Motor neuron (in vitro differentiated cells): ENCODE measurements at regions not wholly inside any gene's neighbourhood (a gene's known extent, or its start where the extent isn't known, plus 50 kb on each side); places are given as distances from the start of the nearest gene placed in this dataset.

ENCODE experiments used
- ATAC-seq, 8 experiments: fragments of 200-7000 bp; cut with Tn5 transposase; replicated peaks in 6 of 8; 2 replicates each; pipeline ENCODE4 v1.8.0; 2021; ENCODE audit warnings: mild to moderate bottlenecking in 8 of 8, moderate library complexity in 8 of 8
- H3K27ac ChIP-seq, 2 donors: fragments of 250-450 bp; sonication (Bioruptor Pico); 2 replicates each; pipeline ENCODE4 v1.9.0; 2021; ENCODE audit warnings: antibody characterized with exemption in 2 of 2, mild to moderate bottlenecking in 2 of 2, moderate library complexity in 1 of 2
- H3K4me1 ChIP-seq, 2 donors: fragments of 250-450 bp; sonication (Bioruptor Pico); replicated peaks in 1 of 2; 2 replicates each; pipeline ENCODE4 v1.6.1; 2021; ENCODE audit warnings: antibody characterized with exemption in 2 of 2, mild to moderate bottlenecking in 2 of 2, moderate library complexity in 1 of 2
- H3K4me3 ChIP-seq, 5 donors: fragments of 250-450 bp; sonication (Bioruptor Pico); 2 replicates each; pipeline ENCODE4 v1.9.0; 2021; ENCODE audit warnings: antibody characterized with exemption in 5 of 5, mild to moderate bottlenecking in 5 of 5, moderate library complexity in 4 of 5
- WGBS, 10 experiments: fragments of 450-650 bp; shearing (Covaris generic); methylation state at CpG; one replicate each; pipeline ENCODE4 v1.0.0; 2022; 5-methylcytosine and 5-hydroxymethylcytosine counted together
- in situ Hi-C, 9 experiments: fragments of 400-800 bp; cut with MboI; loops; one replicate each; pipeline ENCODE4 v1.15.0; 2021; ENCODE audit warnings: low sequenced_read_pairs in 9 of 9, low pct_unique_long_range_greater_than_20kb in 2 of 9; ENCODE audit not compliant: unreplicated experiment in 9 of 9

DNA sequence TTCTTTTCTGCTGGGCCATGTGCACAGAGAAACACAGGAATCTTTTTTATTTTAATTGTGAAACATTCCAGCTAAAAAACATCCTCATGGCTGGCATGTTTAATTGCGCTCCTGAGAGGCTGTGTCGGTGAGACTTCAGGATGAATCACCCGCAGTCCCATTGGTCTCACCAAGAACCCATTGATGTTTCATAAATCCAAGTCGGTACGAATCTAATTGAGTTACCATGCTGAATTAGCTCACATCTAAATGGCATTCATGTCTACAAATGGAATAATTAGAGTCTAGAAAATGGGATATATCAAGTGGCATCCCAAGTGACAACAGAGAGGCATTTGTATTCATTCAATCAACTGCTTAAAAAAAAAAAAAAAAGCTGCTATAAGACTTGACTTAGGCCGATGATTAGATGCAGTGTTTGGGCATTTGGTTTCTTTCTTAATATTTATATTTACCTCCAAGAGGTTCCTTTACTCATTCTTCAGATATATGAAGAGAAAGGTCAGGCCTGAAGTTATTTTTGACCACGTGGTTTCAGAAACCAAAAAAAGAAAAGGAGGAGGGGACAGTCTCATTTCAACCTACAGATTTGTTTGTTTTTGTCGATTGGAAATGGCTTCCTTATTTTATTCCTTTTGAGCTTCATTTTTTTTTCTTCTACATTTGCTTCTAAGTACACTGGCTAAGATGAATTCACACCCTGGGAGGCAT lies 79.1 kb upstream of the FOXB1 start:
- peaks cover 0 to 13% of the 10 kb centered on the region in 2 donors for H3K4me1 ChIP-seq
- in situ Hi-C loops, result loop anchor here in 1 of 9 experiments (25.0 kb wide), 1 partner anchor 387 kb away; no protein-coding TSS in a partner anchor
- ATAC-seq, result peak in 4 of 8 experiments; percentile 34 to 79 (median 60)

DNA sequence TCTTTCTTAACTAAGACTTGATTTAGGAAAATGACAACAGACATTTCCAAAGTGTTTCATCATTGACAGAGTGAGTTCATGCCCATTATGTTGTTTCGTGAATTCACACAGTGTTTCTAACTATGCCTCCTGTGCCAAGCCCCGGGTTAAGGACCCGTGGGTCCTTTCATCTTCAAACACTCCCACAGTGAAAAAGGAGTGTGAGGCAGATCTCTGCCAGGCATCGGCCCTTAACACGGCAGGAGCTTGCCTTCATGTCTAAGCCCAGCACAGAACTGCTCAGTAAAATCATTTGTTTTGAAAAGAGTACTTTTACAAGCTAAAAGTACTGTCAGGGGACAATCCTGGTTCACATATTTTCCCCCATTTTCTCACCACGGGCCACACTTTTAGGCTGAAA lies 80.0 kb upstream of the FOXB1 start:
- in situ Hi-C loops, result loop anchor here in 1 of 9 experiments (25.0 kb wide), 1 partner anchor 388 kb away; no protein-coding TSS in a partner anchor
- Histone ChIP-seq H3K4me3 (no peak overlapping the region), H3K4me1 (peaks cover 3 to 20% of the 10 kb centered on the region in 2 donors), H3K27ac (no peak overlapping the region)
- no peak for ATAC-seq
- 0 to 90% (median 61%) methylated on average over 1 to 6 of the region's 6 CpGs for WGBS, 10 experiments

More for the DNA sequence above, 79.1 kb upstream of the FOXB1 start:
- no peak overlapping the region for H3K27ac ChIP-seq
- H3K4me3 ChIP-seq, result no peak overlapping the region
- 25 to 100% (median 64%) methylated on average over 2 to 7 of the region's 8 CpGs; no CpG with 5 or more reads in 1 of the 10 experiments for WGBS, 10 experiments

DNA sequence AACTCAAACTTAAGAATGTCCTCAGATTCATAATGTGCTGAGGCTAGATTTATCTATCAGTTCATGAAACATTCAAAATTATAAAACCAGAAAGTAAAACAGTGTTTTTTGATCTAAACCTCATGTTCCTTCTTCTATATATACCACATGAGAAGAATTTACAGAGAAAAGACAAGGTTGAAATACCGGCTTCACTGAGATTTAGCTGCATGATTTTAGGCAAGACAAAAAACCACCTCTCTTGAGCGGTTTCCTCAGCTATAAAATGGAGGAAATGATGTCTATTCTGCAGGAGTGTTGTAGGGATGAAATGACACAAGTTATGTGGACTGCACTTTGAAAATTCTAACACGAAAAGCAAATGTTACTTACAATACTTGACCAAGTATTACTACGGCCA lies 80.6 kb upstream of the FOXB1 start:
- H3K27ac ChIP-seq, result no peak overlapping the region
- no peak for ATAC-seq
- H3K4me1 ChIP-seq, result peaks cover 3 to 21% of the 10 kb centered on the region in 2 donors
- H3K4me3 ChIP-seq, result no peak overlapping the region
- WGBS, 10 experiments, result 37 to 100% (median 96%) methylated on average over 1 to 4 of the region's 4 CpGs
- in situ Hi-C loops, result loop anchor here in 1 of 9 experiments (25.0 kb wide), 1 partner anchor 389 kb away; no protein-coding TSS in a partner anchor

DNA sequence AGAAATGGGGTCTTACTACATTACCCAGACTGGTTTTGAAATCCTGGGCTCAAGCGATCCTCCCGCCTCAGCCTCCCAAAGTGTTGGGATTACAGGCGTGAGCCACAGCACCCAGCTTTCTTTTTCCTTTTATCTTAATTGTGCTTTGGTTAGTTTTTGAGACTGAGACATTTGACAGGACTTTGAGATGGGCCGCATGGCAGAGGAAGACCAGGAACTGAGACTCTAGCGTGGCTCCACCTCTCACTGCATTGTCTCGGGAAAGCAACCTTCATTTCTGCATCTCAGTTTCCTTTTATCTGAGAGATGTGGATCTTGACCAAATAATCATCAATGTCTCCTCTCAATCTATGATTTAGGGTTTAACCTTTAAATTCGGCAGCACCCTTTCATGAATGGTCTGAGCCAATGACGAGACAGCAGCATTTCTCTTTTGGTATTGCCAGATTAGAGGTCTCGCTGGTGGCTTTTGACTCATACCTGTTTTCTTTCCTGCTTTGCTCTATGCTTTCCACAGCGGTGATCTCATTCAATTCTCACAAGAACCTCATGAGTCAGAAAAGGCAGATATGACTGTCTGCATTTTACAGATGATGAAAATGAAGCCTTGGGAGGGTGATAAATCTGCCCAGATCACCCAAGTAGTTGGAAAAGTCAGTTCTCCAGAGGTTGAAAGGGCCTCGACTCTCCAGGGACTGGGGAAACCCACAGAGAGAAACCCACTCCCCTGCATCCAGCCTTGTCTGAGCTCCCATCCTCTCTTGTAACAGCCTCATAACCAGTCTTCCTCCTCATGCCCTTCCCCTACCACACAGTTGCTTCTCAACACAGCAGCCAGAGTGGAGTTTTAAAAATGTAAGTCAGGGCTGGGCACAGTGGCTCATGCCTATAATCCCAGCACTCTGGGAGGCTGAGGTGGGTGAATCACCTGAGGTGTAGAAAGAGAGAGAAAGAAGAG lies 84.8 kb upstream of the FOXB1 start:
- in situ Hi-C loops, result loop anchor here in 1 of 9 experiments (25.0 kb wide), 1 partner anchor 393 kb away; no protein-coding TSS in a partner anchor
- WGBS, 10 experiments, result 25 to 98% (median 83%) methylated on average over 3 to 10 of the region's 11 CpGs; no CpG with 5 or more reads in 1 of the 10 experiments
- Histone ChIP-seq H3K27ac (no peak overlapping the region), H3K4me1 (peaks cover 8 to 9% of the 10 kb centered on the region in 2 donors), H3K4me3 (no peak overlapping the region)
- peak in 7 of 8 experiments; percentile 74 to 93 (median 89) for ATAC-seq

DNA sequence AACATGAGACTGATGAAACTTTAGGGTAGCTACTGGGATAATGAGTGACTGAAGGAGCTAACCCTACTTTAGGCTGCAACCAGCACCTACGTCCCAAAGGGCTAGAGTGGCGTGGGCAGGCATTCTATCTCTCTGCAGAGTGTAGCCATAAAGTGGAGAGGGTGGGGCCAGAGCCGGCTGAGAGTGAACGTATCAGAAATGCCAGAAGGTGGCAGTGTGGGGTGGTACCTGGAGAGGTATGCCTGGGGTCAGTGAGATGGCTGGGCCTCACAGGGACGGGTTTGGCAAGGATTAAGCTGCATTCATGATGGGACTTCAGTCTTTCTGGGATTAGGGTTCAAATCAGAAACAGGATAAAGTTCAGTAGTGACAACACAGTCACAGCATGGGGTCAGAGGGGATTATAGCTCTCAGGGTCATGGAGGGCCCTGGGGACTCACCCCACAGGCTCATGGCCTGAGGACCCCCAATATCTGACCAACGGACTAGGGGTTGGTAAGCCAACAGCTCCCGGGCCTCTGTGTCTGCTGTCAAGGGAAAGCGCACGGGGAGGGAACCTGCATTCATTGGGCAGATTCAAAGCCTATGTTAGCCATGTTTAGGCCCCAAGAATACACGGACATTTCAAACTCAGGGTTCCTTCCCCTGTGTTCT lies 86.5 kb upstream of the FOXB1 start:
- ATAC-seq, result peak; percentile 78 to 100 (median 88)
- in situ Hi-C loops, result loop anchor here in 1 of 9 experiments (25.0 kb wide), 1 partner anchor 395 kb away; no protein-coding TSS in a partner anchor
- no peak overlapping the region for H3K4me3 ChIP-seq
- peaks cover 8 to 9% of the 10 kb centered on the region in 2 donors for H3K4me1 ChIP-seq
- H3K27ac ChIP-seq, result no peak overlapping the region
- WGBS, 10 experiments, result 0 to 100% (median 57%) methylated on average over 1 to 6 of the region's 10 CpGs; no CpG with 5 or more reads in 2 of the 10 experiments

DNA sequence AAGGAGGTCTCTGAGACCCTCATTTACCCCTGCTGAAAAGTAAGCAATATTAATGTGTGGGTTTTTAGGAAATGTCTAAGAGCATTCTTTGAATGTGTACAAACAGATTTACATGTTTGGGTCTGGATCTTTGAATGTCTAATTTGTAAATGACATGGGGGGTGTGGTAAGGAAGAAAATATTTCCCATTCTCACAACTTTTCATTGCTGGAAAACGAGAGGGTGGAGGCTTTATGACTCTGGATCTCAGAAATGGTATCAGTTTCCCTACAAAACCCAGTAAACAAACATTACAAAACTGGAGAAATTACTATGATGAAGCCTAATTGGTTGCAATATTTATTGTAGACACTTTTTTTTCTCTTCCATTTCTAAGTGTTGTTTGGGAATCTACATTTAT lies 98.1 kb upstream of the FOXB1 start:
- ATAC-seq, result peak in 3 of 8 experiments; percentile 10 to 76 (median 51)
- Histone ChIP-seq H3K4me1 (peaks cover 0 to 31% of the 10 kb centered on the region in 2 donors), H3K27ac (no peak overlapping the region), H3K4me3 (no peak overlapping the region)
- in situ Hi-C loops, result loop anchor here in 1 of 9 experiments (25.0 kb wide), 1 partner anchor 406 kb away; no protein-coding TSS in a partner anchor
- WGBS, 10 experiments, result 0 to 90% (median 17%) methylated on average over 1 of the region's 1 CpG; no CpG with 5 or more reads in 5 of the 10 experiments

DNA sequence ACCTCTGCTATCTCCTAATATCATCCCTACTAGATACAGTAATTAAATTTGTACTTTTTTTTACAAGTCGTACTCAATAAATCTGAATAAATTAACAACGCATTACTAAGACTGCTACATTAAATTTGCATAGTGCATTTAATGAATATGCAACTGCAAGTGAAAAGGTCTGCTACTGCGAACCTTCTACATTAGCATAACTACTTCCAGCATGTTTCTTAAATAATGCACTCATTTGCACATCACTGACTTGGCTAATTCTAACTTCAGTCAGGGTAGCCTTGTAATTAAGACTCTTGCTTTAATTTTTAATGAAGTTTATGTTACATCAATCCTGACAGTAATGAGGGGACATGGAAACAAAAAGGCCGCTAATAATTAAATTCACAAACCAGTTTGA lies 98.9 kb upstream of the FOXB1 start:
- no peak overlapping the region for H3K27ac ChIP-seq
- in situ Hi-C loops, result loop anchor here in 1 of 9 experiments (25.0 kb wide), 1 partner anchor 407 kb away; no protein-coding TSS in a partner anchor
- H3K4me3 ChIP-seq, result no peak overlapping the region
- peak in 4 of 8 experiments; percentile 37 to 93 (median 78) for ATAC-seq
- WGBS, 10 experiments, result 0 to 82% (median 58%) methylated on average over 2 to 4 of the region's 4 CpGs
- H3K4me1 ChIP-seq, result peaks cover 0 to 31% of the 10 kb centered on the region in 2 donors

DNA sequence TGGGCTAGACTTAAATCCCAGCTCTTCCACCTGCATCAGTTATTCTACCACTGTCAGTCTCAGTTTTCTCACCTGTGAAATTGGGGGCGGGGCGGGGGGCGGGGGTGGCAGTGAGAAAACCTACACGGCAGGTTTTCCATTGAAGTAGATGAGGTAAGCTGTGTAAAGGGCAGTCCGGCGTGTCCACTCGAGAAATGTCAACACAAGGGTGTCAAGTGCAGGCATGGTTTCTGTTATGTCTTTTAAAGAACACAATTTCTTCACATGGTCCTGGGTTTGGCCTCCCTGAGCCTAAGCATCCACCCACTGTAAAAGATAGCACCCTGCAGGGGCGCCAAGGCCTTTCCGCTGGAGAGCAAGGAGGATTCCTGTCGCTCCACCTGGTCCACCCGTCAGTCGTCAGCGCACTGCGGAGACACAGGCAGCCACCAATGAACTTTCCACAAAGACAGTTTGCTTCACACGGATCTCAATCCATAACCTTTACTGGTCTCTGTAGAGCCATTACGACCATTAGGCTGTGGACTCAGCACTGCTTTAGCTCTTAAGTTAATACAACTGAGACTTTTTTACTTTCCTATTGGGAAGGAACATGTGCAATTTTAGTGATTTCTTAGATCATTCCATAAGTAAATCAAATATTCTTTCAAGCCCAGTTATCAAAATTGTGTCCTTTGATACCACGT lies 99.5 kb upstream of the FOXB1 start:
- 0 to 91% (median 75%) methylated on average over 1 to 10 of the region's 17 CpGs; no CpG with 5 or more reads in 1 of the 10 experiments for WGBS, 10 experiments

DNA sequence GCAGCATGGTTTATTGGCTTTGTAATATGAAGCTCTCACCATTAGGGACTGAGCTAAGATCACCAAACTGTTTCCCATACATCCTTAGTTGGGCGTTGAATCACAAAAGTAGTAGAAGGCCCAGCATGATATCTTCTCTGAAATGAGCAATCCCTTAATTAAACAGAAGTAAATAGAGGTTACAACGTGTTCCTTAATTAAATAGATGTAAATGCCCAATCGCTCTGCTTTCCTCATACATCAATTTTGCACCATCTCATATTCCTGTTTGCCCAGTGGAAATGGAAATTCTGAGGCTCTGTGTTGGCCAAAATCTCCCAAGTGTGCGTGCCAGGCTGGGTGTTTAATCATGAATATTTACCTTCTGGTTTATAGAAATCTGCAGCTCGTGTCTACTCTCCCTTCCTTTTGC lies 107.4 kb upstream of the FOXB1 start:
- Histone ChIP-seq H3K4me1 (peaks cover 0 to 7% of the 10 kb centered on the region in 2 donors), H3K4me3 (no peak overlapping the region), H3K27ac (no peak overlapping the region)
- in situ Hi-C loops, result no loop called here
- 0 to 94% (median 59%) methylated on average over 1 to 5 of the region's 5 CpGs; no CpG with 5 or more reads in 1 of the 10 experiments for WGBS, 10 experiments
- ATAC-seq, result peak in 3 of 8 experiments; percentile 39 to 83 (median 43)

More for the DNA sequence above, 99.5 kb upstream of the FOXB1 start:
- Histone ChIP-seq H3K4me1 (peaks cover 0 to 31% of the 10 kb centered on the region in 2 donors), H3K4me3 (no peak overlapping the region), H3K27ac (no peak overlapping the region)
- peak in 4 of 8 experiments; percentile 14 to 77 (median 50) for ATAC-seq
- in situ Hi-C loops, result loop anchor here in 1 of 9 experiments (25.0 kb wide), 1 partner anchor 408 kb away; no protein-coding TSS in a partner anchor

DNA sequence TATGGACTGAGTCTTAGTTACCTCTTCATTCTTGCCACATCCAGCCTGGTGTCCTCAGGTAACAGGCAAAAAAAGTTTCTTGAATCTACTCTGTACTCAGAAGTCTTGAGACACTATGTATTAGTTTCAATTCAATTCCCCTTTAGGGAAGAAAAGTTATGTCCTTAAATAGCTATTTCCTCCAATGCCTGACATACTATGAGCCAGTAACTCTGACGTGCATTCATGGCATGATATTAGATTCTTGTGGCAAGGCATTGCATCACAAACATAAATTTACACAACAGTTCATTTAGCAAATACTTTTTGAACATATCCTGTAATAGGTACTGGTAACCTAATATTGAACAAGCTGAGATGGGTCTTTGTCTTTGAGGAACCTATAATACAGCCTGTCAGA lies 109.3 kb upstream of the FOXB1 start:
- Histone ChIP-seq H3K4me3 (no peak overlapping the region), H3K4me1 (peaks cover 0 to 5% of the 10 kb centered on the region in 2 donors), H3K27ac (no peak overlapping the region)
- ATAC-seq, result no peak
- in situ Hi-C loops, result no loop called here
- WGBS, 10 experiments, result 25 to 88% (median 60%) methylated on average over 1 of the region's 1 CpG; no CpG with 5 or more reads in 3 of the 10 experiments

DNA sequence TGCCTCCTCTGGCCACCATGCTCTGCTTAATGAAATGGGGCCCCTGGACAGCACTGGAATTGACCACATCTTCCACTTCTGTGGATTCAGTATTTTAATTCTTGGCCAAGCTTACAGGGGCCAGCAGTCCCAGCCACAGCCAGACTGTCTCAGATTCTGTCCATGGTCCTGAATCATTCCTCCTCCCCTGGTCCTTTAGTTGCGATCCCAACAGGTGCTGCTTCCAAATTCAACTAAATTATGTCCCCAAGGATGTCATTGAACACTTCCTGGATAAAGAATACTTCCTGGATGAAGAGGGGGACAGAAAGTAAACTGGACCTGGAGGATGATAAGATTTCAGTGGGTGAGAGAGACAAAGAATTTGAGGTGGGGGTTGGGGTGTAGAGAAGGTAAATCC lies 111.1 kb upstream of the FOXB1 start:
- WGBS, 10 experiments, result 57 to 80% methylated on average over 1 of the region's 1 CpG; no CpG with 5 or more reads in 8 of the 10 experiments
- in situ Hi-C loops, result no loop called here
- Histone ChIP-seq H3K4me1 (peaks cover 0 to 5% of the 10 kb centered on the region in 2 donors), H3K27ac (no peak overlapping the region), H3K4me3 (no peak overlapping the region)
- ATAC-seq, result peak in 4 of 8 experiments; percentile 30 to 55 (median 44)
